Fibroblast of pulmonary artery (primary cell): ENCODE measurements at regions not wholly inside any gene's neighbourhood (a gene's known extent, or its start where the extent isn't known, plus 50 kb on each side); places are given as distances from the start of the nearest gene placed in this dataset.

ENCODE experiments used
- DNase-seq: peaks from one replicate; pipeline ENCODE4 v3.0.0-alpha.2; 2010; ENCODE audit warnings: low read depth
- H3K4me3 ChIP-seq: replicated peaks from 2 replicates; pipeline ENCODE4 v1.5.1; 2011; ENCODE audit warnings: low read depth, mild to moderate bottlenecking, control low read depth, low read length, moderate library complexity
- CTCF ChIP-seq: IDR thresholded peaks from 2 replicates; pipeline ENCODE4 v1.5.1; 2011; ENCODE audit warnings: mild to moderate bottlenecking, control low read depth, low read length, inconsistent platforms; ENCODE audit errors: missing control alignments

DNA sequence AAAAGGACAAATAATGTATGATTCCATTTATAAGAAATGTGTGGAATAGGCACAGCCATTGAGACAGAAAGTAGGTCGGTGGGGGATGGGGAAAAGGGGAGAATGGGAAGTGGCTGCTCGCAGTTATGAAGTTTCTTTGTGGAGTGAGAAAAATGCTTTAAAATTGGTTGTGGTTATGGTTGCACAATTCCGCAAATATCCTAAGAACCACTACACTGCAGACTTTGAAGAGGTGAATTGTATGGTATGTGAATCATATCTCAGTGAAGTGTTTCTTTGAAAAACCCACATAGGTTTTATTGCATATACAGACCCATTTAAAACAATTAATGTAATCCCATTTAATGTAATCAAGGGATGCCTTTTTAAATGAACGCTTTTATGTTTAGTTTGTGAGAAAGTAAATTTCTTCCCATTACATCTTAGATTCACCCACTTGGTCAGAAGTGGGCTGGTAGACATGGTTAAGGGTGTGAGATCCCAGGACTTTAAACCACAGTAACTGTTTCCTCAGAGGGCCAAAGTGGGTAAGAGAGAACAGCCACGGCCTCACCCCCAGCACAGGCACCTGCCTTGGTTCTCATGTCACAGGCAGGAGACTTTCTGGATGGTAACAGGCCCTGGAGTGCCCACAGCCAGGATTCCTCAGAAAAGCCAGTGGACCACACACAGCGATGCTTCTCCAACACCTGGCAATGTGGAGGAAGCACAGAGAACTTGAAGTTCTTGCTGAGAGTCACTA, 119.3 kb upstream of the GJB6 start:
- H3K4me3 ChIP-seq: no peak overlapping the region
- no peak for TF ChIP-seq CTCF
- DNase-seq: peak; percentile 47

DNA sequence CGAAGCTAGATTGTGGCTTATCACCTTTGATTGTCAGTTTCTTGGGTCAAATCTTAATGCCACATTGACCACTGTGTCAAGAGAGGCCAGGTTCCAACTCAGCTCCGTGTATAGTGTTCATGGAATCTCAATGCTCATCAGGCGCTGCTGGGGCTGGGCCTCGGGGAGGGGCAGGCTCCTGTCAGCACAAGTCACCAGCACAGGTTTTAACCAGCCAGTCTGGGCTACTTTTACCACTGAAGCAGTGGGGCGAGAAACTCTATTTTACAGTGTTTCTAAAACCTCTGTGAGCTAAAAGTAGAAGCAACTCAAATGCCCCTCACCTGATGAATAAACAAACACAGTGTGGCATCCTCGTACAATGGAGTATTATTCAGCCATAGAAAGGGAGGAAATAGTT, 118.7 kb upstream of the GJB6 start:
- TF ChIP-seq CTCF: no peak
- DNase-seq: no peak
- H3K4me3 ChIP-seq: no peak overlapping the region

DNA sequence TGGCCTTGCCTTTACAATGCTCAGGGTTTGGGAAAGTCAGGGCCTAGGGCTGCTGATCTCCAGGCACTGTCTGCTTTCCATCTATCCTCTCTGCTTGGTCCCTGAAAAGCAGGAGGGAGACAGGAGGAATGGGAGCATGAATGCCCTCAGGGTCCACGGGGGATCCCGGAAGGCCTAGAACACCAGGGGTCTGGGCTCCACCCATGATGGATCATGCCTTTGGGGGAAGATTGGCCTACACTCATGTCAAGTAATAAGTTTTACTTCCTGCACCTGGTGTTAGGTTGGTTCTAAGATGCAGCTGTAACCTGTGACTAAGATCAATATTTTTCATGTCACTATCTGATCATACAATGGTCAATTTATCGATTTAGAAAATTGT, 118.3 kb upstream of the GJB6 start:
- DNase-seq: no peak
- H3K4me3 ChIP-seq: no peak overlapping the region
- TF ChIP-seq CTCF: no peak

- TF ChIP-seq CTCF: no peak
- no peak overlapping the region for H3K4me3 ChIP-seq
- no peak for DNase-seq
Observed at GRCh38 chr13:20349564-20350381, 117.7 kb upstream of the GJB6 start.

GRCh38 chr13:20348645-20349408, 116.7 kb upstream of the GJB6 start:
- no peak overlapping the region for H3K4me3 ChIP-seq
- TF ChIP-seq CTCF: no peak
- DNase-seq: no peak

GRCh38 chr13:20348018-20348417, 115.9 kb upstream of the GJB6 start:
- DNase-seq: no peak
- no peak for TF ChIP-seq CTCF

More at GRCh38 chr13:20348018-20348417, 115.9 kb upstream of the GJB6 start:
- H3K4me3 ChIP-seq: no peak overlapping the region
